GM10248 (cell line): ENCODE measurements at regions not wholly inside any gene's neighbourhood (a gene's known extent, or its start where the extent isn't known, plus 50 kb on each side); places are given as distances from the start of the nearest gene placed in this dataset.
"Not testable (repeated sequence)": the region's sequence is repeated elsewhere in the genome, so short reads cannot be mapped to it uniquely, and the experiment has no call there.

Experiments used
- CTCF ChIA-PET: fragments of 300-600 bp; sonication (Branson Sonifier 250); formaldehyde crosslinking; extraction: SDS; loops from one replicate; lab custom pipeline; 2021; ENCODE audit warnings: antibody characterized with exemption; lab: Yijun Ruan, JAX
- POLR2A ChIA-PET: fragments of 350-650 bp; sonication (Branson Sonifier 250); formaldehyde crosslinking; extraction: SDS; loops from one replicate; lab custom pipeline; 2020; ENCODE audit warnings: antibody characterized with exemption; lab: Yijun Ruan, JAX
- DNase-seq: peaks from one replicate; pipeline ENCODE4 v3.0.0; 2012; ENCODE audit errors: extremely low spot score
- TF ChIP-seq, protein P1 (sequence below): IDR thresholded peaks from 2 replicates; pipeline ENCODE4 v1.5.1; 2012; ENCODE audit warnings: mild to moderate bottlenecking, low read depth; ENCODE audit errors: extremely low read depth, missing control alignments, control extremely low read depth

DNA sequence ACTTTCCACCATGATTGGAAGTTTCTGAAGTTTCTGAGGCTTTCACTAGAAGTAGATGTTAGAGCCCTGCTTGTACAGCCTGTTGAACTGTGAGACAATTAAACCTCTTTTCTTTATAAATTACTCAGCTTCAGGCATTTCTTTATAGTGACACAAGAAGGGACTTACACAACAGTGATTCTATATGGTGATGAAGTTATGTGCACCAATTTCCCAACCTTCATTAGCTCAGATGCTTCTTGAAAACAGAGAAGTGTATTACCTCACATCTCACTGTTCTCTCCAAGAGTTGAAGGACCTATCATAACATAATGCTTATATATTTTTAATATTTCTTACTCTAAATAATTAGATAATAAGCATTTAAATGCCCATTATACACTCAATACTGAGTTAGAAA, 202.1 kb upstream of the ANXA10 start:
- ChIA-PET CTCF (no interaction called here), POLR2A (no interaction called here)
- TF ChIP-seq, protein P1, sequence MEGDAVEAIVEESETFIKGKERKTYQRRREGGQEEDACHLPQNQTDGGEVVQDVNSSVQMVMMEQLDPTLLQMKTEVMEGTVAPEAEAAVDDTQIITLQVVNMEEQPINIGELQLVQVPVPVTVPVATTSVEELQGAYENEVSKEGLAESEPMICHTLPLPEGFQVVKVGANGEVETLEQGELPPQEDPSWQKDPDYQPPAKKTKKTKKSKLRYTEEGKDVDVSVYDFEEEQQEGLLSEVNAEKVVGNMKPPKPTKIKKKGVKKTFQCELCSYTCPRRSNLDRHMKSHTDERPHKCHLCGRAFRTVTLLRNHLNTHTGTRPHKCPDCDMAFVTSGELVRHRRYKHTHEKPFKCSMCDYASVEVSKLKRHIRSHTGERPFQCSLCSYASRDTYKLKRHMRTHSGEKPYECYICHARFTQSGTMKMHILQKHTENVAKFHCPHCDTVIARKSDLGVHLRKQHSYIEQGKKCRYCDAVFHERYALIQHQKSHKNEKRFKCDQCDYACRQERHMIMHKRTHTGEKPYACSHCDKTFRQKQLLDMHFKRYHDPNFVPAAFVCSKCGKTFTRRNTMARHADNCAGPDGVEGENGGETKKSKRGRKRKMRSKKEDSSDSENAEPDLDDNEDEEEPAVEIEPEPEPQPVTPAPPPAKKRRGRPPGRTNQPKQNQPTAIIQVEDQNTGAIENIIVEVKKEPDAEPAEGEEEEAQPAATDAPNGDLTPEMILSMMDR = no peak
- no peak for DNase-seq

GRCh38 chr4:167893531-167893930, 198.8 kb upstream of the ANXA10 start:
- no peak for DNase-seq
- ChIA-PET CTCF (interaction anchor here (1.4 kb wide), 1 partner anchor 12 kb away, joined by 3 read pairs; no protein-coding TSS in a partner anchor), POLR2A (no interaction called here)
- TF ChIP-seq, protein P1 = no peak

DNA sequence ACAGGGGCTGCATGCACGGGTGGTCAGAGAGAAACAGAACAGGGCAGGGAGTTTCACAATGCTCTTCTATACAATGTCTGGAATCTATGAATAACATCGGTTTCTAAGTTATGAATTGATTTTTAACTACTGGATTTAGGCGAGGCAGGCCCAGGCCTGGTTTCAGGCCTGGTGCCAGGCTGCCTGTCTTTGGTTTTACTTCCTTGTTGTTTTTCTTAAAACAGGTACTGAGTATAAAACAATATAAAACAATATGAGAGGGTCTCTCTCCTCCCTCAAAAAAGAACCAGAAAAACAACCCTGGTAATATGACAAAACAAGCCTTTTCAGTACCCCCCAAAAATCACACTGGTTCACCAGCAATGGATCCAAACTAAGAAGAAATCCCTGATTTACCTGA, 196.1 kb upstream of the ANXA10 start:
- CTCF ChIA-PET = interaction anchor here (1.2 kb wide), 1 partner anchor 15 kb away, joined by 3 read pairs; no protein-coding TSS in a partner anchor
- DNase-seq, POLR2A ChIA-PET: not testable (repeated sequence)

DNA sequence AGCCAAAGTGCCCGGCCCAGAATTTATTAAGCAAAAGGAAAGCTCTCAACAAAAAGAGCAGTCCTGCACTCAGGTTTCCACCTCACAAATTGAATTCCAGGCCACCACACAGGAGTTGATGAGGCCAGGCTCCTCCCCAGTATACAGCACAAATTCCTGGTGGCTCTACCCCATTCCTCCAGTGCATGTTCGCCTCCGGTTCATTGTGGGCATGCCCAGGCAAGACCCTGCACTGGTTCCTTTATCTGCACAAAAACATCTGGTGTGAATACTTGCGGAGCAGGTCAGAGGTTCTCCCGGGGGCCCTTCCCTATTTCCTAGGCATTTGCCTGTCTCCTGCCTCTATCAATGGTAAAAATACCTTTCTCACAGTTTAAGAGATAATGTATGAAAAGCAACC, 195.2 kb upstream of the ANXA10 start:
- POLR2A ChIA-PET = no interaction called here
- TF ChIP-seq, protein P1 = no peak
- no peak for DNase-seq
- CTCF ChIA-PET = interaction anchor here (1.2 kb wide), 1 partner anchor 14 kb away, joined by 3 read pairs; no protein-coding TSS in a partner anchor

- TF ChIP-seq, protein P1 = no peak
- CTCF ChIA-PET = no interaction called here
- POLR2A ChIA-PET = no interaction called here
- DNase-seq = no peak
These were observed 189.0 kb upstream of the ANXA10 start for GRCh38 chr4:167903291-167903721.

GRCh38 chr4:167906851-167907250, 185.5 kb upstream of the ANXA10 start:
- ChIA-PET POLR2A (no interaction called here), CTCF (no interaction called here)
- no peak for DNase-seq
- TF ChIP-seq, protein P1 = no peak

DNA sequence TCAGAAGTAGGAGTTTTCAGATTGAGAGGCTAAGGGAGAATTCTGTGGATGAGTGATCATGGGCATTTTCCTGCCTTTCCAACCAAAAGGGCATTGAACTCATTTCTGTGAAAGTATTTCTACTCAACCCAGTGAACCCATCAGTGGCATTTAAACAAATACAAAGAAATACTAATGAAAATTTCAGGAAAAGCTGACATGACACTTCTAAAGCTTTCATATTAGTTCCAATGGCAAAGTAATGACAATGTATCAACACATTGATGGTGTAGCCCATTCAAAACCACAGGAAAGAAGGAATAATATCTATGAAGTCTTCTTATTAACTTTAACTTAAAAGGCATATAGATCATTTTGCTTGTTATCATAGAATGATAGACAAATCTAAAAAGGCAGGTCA, 183.5 kb upstream of the ANXA10 start:
- no peak for DNase-seq
- ChIA-PET POLR2A (no interaction called here), CTCF (interaction anchor here (1.2 kb wide), 1 partner anchor 10 kb away, joined by 3 read pairs; no protein-coding TSS in a partner anchor)
- TF ChIP-seq, protein P1 = no peak

GRCh38 chr4:167912535-167912934, 179.8 kb upstream of the ANXA10 start:
- CTCF ChIA-PET, POLR2A ChIA-PET, DNase-seq: not testable (repeated sequence)
